ENCODE measurements at regions not wholly inside any gene's neighbourhood (a gene's known extent, or its start where the extent isn't known, plus 50 kb on each side); places are given as distances from the start of the nearest gene placed in this dataset.

GRCh38 chr6:169934699-169935347 is 183.4 kb downstream of the ERMARD start:
- no peak for DNase-seq
- H3K9me3 ChIP-seq: no peaks in the 10 kb centered on the region
- peaks cover 0 to 16% (median 0%) of the 10 kb centered on the region in 4 donors for H3K27me3 ChIP-seq
- WGBS, 2 donors: 51 to 91% methylated on average over 8 to 18 of the region's 22 CpGs
- no peaks in the 10 kb centered on the region for H3K36me3 ChIP-seq
- no peak for TF ChIP-seq POLR2A (IDR thresholded peaks at IDR 0.05)
- TF ChIP-seq CTCF (IDR thresholded peaks at IDR 0.05): no peak
- peaks cover 0 to 24% (median 9%) of the 10 kb centered on the region in 3 donors for H3K4me1 ChIP-seq
- intact Hi-C loops (cut with DNase I): no loop called here
- peak overlapping the region in 2 of 4 donors; percentile 31 to 70 for H3K27ac ChIP-seq
- no peak overlapping the region for H3K4me3 ChIP-seq

- DNase-seq: no peak
- Histone ChIP-seq H3K4me1 (peaks cover 0 to 24% (median 9%) of the 10 kb centered on the region in 3 donors), H3K27ac (peak overlapping the region in 2 of 4 donors; percentile 69 to 70), H3K9me3 (no peaks in the 10 kb centered on the region), H3K4me3 (no peak overlapping the region), H3K36me3 (no peaks in the 10 kb centered on the region), H3K27me3 (peaks cover 0 to 16% (median 0%) of the 10 kb centered on the region in 4 donors)
- no peak for TF ChIP-seq CTCF (IDR thresholded peaks at IDR 0.05)
- TF ChIP-seq POLR2A (IDR thresholded peaks at IDR 0.05): no peak
- WGBS, 2 donors: 66 to 87% methylated on average over 6 to 12 of the region's 37 CpGs
- intact Hi-C loops (cut with DNase I): no loop called here
These were observed 182.6 kb downstream of the ERMARD start for GRCh38 chr6:169933839-169934698.

GRCh38 chr6:169933251-169933821 is 181.9 kb downstream of the ERMARD start:
- H3K4me1 ChIP-seq: peaks cover 0 to 24% (median 9%) of the 10 kb centered on the region in 3 donors
- WGBS, 2 donors: 82% methylated on average over 12 to 14 of the region's 17 CpGs
- no peak for DNase-seq
- intact Hi-C loops (cut with DNase I): no loop called here
- peak overlapping the region in 2 of 4 donors; percentile 69 to 70 for H3K27ac ChIP-seq
- H3K36me3 ChIP-seq: no peaks in the 10 kb centered on the region
- H3K9me3 ChIP-seq: no peaks in the 10 kb centered on the region
- TF ChIP-seq POLR2A (IDR thresholded peaks at IDR 0.05) (no peak), CTCF (IDR thresholded peaks at IDR 0.05) (no peak)
- no peak overlapping the region for H3K4me3 ChIP-seq
- H3K27me3 ChIP-seq: peaks cover 0 to 15% (median 0%) of the 10 kb centered on the region in 4 donors

- no peak for TF ChIP-seq CTCF (IDR thresholded peaks at IDR 0.05)
- TF ChIP-seq POLR2A (IDR thresholded peaks at IDR 0.05): no peak
- Histone ChIP-seq H3K27me3 (peaks cover 0 to 7% (median 0%) of the 10 kb centered on the region in 4 donors), H3K36me3 (no peaks in the 10 kb centered on the region), H3K27ac (no peak overlapping the region), H3K4me1 (peaks cover 0 to 24% (median 9%) of the 10 kb centered on the region in 3 donors), H3K4me3 (no peak overlapping the region), H3K9me3 (no peaks in the 10 kb centered on the region)
- intact Hi-C loops (cut with DNase I): no loop called here
- no peak for DNase-seq
- 62 to 92% methylated on average over 19 to 22 of the region's 22 CpGs for WGBS, 2 donors
These were observed 181.1 kb downstream of the ERMARD start for GRCh38 chr6:169932491-169932890.

GRCh38 chr6:169931261-169931660 is 179.8 kb downstream of the ERMARD start:
- H3K36me3 ChIP-seq: no peaks in the 10 kb centered on the region
- H3K9me3 ChIP-seq: no peaks in the 10 kb centered on the region
- no peak overlapping the region for H3K4me3 ChIP-seq
- WGBS, 2 donors: 70 to 85% methylated on average over 5 to 11 of the region's 11 CpGs
- TF ChIP-seq CTCF (IDR thresholded peaks at IDR 0.05) (no peak), POLR2A (IDR thresholded peaks at IDR 0.05) (no peak)
- DNase-seq: no peak
- H3K27me3 ChIP-seq: peaks cover 0 to 9% (median 0%) of the 10 kb centered on the region in 4 donors
- no peak overlapping the region for H3K27ac ChIP-seq
- intact Hi-C loops (cut with DNase I): no loop called here
- peaks cover 0 to 24% (median 9%) of the 10 kb centered on the region in 3 donors for H3K4me1 ChIP-seq
